Transverse colon (tissue), 4 donors: ENCODE measurements at regions not wholly inside any gene's neighbourhood (a gene's known extent, or its start where the extent isn't known, plus 50 kb on each side); places are given as distances from the start of the nearest gene placed in this dataset.

Experiments used
- POLR2A ChIP-seq: fragments of 450-650 bp; IDR thresholded peaks from one replicate; pipeline ENCODE4 v1.6.1; 2016; ENCODE audit warnings: antibody characterized with exemption, mild to moderate bottlenecking, moderate library complexity
- POLR2AphosphoS5 ChIP-seq, 3 donors: sonication (generic); formaldehyde crosslinking; IDR thresholded peaks; one replicate each; pipeline ENCODE4 v1.6.1; 2016; ENCODE audit warnings: antibody characterized with exemption in 3 of 3
- TF ChIP-seq, protein P1 (sequence below), 5 experiments: fragments of 200-600 bp in 3 of 5; fragments of 450-650 bp in 2 of 5; sonication (generic) in 3 of 5; IDR thresholded peaks; 1 replicate in 2 of 5; 2 replicates in 3 of 5; pipeline ENCODE4 v1.5.1; 2016 to 2017; ENCODE audit warnings: antibody characterized with exemption in 5 of 5, inconsistent platforms in 3 of 5, mild to moderate bottlenecking in 2 of 5, moderate library complexity in 1 of 5

DNA sequence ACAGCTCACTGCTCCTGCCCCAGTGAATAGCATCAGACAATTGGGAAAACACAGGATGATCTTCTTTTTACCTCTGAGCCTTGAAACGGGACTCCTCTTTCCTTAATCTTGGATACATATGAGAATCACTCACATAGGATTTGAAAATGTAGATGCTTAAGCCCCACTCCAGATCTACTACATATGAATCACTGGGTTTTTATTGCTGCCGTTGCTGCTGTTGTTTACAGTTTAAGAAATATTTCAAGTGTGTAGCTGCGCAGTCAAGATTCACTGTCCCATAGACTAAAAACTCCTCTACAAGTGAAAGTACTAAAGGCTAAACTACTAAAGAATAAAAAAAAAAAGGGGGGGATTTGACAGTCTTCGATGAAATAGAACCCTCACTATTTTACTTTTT is 765.9 kb downstream of the NTRK3 start:
- TF ChIP-seq POLR2A (no peak), POLR2AphosphoS5 (IDR thresholded peaks at IDR 0.05) (no peak)
- TF ChIP-seq, protein P1, sequence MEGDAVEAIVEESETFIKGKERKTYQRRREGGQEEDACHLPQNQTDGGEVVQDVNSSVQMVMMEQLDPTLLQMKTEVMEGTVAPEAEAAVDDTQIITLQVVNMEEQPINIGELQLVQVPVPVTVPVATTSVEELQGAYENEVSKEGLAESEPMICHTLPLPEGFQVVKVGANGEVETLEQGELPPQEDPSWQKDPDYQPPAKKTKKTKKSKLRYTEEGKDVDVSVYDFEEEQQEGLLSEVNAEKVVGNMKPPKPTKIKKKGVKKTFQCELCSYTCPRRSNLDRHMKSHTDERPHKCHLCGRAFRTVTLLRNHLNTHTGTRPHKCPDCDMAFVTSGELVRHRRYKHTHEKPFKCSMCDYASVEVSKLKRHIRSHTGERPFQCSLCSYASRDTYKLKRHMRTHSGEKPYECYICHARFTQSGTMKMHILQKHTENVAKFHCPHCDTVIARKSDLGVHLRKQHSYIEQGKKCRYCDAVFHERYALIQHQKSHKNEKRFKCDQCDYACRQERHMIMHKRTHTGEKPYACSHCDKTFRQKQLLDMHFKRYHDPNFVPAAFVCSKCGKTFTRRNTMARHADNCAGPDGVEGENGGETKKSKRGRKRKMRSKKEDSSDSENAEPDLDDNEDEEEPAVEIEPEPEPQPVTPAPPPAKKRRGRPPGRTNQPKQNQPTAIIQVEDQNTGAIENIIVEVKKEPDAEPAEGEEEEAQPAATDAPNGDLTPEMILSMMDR (IDR thresholded peaks at IDR 0.05) = no peak
